T-cell (primary cell): ENCODE measurements at regions not wholly inside any gene's neighbourhood (a gene's known extent, or its start where the extent isn't known, plus 50 kb on each side); places are given as distances from the start of the nearest gene placed in this dataset.

ENCODE experiments used
- ATAC-seq, 4 experiments: fragments of 200-7000 bp in 3 of 4; fragments of 150-1000 bp in 1 of 4; cut with Tn5 transposase; replicated peaks in 1 of 4; 1 replicate in 3 of 4; 2 replicates in 1 of 4; pipeline ENCODE4 v1.10.0; 2021; ENCODE audit warnings: moderate library complexity in 3 of 4, mild to moderate bottlenecking in 2 of 4, moderate number of reproducible peaks in 1 of 4
- CTCF ChIA-PET, 2 donors: fragments of 300-600 bp; sonication (Branson Sonifier 250); formaldehyde crosslinking; loops; one replicate each; lab custom pipeline; 2022; ENCODE audit warnings: antibody characterized with exemption in 2 of 2; lab: Charles Lee
- POLR2A ChIA-PET, 2 donors: fragments of 300-600 bp; sonication (Branson Sonifier 250); formaldehyde crosslinking; loops; one replicate each; lab custom pipeline; 2022; ENCODE audit warnings: antibody characterized with exemption in 2 of 2; lab: Charles Lee
- DNase-seq, 35 experiments: peaks; one replicate each; pipeline versions ENCODE4 v3.0.0 to v3.0.0-alpha.2; 2013 to 2023
- H3K27ac ChIP-seq: one replicate; pipeline ENCODE4 v1.5.1; 2013; ENCODE audit warnings: low read length
- H3K27me3 ChIP-seq, 2 experiments: replicated peaks in 1 of 2; 1 replicate in 1 of 2; 2 replicates in 1 of 2; pipeline versions ENCODE4 v1.6.1 to v1.7.0; 2013; ENCODE audit warnings: low read length in 1 of 2, mixed read lengths in 1 of 2; ENCODE audit not compliant: control insufficient read depth in 2 of 2, insufficient read depth in 2 of 2; ENCODE audit errors: extremely low read depth in 1 of 2
- H3K36me3 ChIP-seq, 2 donors: 1 replicate in 1 of 2; 2 replicates in 1 of 2; pipeline versions ENCODE4 v1.6.1 to v1.7.0; 2013; ENCODE audit warnings: low read length in 1 of 2; ENCODE audit not compliant: control insufficient read depth in 2 of 2, insufficient read depth in 1 of 2; ENCODE audit errors: extremely low read depth in 1 of 2
- H3K4me1 ChIP-seq, 2 experiments: 1 replicate in 1 of 2; 2 replicates in 1 of 2; pipeline versions ENCODE4 v1.6.1 to v1.7.0; 2013; ENCODE audit warnings: low read length in 2 of 2, mixed read lengths in 1 of 2; ENCODE audit not compliant: insufficient read depth in 2 of 2, control insufficient read depth in 1 of 2; ENCODE audit errors: extremely low read depth in 1 of 2
- H3K4me3 ChIP-seq, 2 donors: 1 replicate in 1 of 2; 2 replicates in 1 of 2; pipeline versions ENCODE4 v1.5.1 to v1.7.0; 2013; ENCODE audit warnings: mild to moderate bottlenecking in 2 of 2, low read length in 1 of 2, moderate library complexity in 1 of 2; ENCODE audit not compliant: control insufficient read depth in 1 of 2; ENCODE audit errors: extremely low read depth in 1 of 2
- H3K9me3 ChIP-seq: 2 replicates; pipeline ENCODE4 v1.7.0; 2013
- H3K27ac Mint-ChIP-seq, 2 donors: one replicate each; pipeline ENCODE4 v1.8.0; 2020 to 2021; ENCODE audit warnings: mild to moderate bottlenecking in 2 of 2, mixed read lengths in 2 of 2
- H3K27me3 Mint-ChIP-seq, 2 donors: one replicate each; pipeline ENCODE4 v1.8.0; 2021 to 2022; ENCODE audit warnings: mixed read lengths in 2 of 2
- H3K36me3 Mint-ChIP-seq: one replicate; pipeline ENCODE4 v1.8.0; 2021; ENCODE audit warnings: mixed read lengths
- H3K4me1 Mint-ChIP-seq, 3 donors: one replicate each; pipeline ENCODE4 v1.8.0; 2020 to 2022; ENCODE audit warnings: mixed read lengths in 3 of 3, mild to moderate bottlenecking in 1 of 3
- H3K4me3 Mint-ChIP-seq, 3 donors: one replicate each; pipeline ENCODE4 v1.8.0; 2020 to 2022; ENCODE audit warnings: mild to moderate bottlenecking in 3 of 3, mixed read lengths in 3 of 3, moderate library complexity in 3 of 3
- H3K9me3 Mint-ChIP-seq, 3 donors: one replicate each; pipeline ENCODE4 v1.8.0; 2020 to 2022; ENCODE audit warnings: mixed read lengths in 3 of 3
- WGBS: methylation state at CpG from one replicate; pipeline ENCODE4 v1.1.5; 2013; ENCODE audit warnings: missing lambda C conversion rate; ENCODE audit not compliant: insufficient coverage; 5-methylcytosine and 5-hydroxymethylcytosine counted together

DNA sequence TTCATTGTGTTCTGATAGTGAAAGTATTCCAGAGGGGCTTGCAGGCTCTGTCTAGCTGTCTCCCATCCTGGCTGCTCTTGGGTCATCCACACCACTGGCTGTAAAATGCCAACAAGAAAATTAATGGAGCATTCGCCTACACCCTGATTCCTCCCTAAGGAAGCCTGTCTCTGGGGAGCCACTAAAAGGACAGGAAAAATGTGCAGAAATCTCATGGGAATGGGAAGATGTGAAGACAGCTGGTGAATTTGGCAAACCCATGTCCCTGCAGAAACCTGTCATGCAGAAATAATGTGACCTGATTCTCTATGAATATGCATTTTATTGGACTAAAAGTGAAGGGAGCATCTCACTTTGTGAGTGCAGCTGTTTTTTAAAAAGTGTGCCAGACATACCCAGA, 265.6 kb downstream of the TUSC1 start:
- H3K36me3 ChIP-seq: no peaks in the 10 kb centered on the region
- POLR2A ChIA-PET: no interaction called here

DNA sequence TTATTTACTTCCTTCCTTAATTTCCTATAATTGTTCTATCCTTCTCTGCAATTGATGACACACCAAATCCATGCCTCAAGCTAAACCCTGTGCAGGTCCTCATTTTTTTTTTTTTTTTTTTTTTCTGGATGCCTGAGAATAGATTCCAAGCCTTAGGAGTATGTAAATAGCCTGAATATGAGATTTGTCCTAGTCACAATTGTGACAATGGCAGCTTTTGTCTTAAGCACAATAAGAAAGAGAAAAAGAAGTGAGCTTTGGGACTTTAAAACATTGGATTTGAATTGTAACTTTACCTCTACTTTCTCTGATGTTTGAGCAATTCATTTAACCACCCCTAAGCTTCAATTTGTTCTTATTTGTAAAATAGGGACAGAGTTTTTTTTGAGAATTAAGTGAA, 280.5 kb downstream of the TUSC1 start:
- Histone ChIP-seq H3K27ac (no peak overlapping the region), H3K4me1 (no peaks in the 10 kb centered on the region), H3K9me3 (no peaks in the 10 kb centered on the region), H3K4me3 (no peak overlapping the region), H3K36me3 (no peaks in the 10 kb centered on the region), H3K27me3 (no peaks in the 10 kb centered on the region)
- no peaks in the 10 kb centered on the region for H3K27me3 Mint-ChIP-seq
- H3K4me3 Mint-ChIP-seq: no peak overlapping the region
- POLR2A ChIA-PET: interaction anchor here in 1 of 2 donors (0.6 kb wide), 1 partner anchor 9 kb away, joined by 3 read pairs; no protein-coding TSS in a partner anchor
- CTCF ChIA-PET: no interaction called here
- H3K27ac Mint-ChIP-seq: no peak overlapping the region
- ATAC-seq (no peak), DNase-seq (no peak)
- H3K4me1 Mint-ChIP-seq: no peaks in the 10 kb centered on the region
- H3K9me3 Mint-ChIP-seq: peaks cover 6 to 26% (median 17%) of the 10 kb centered on the region in 3 donors
- H3K36me3 Mint-ChIP-seq: no peaks in the 10 kb centered on the region

More for the DNA sequence above, 265.6 kb downstream of the TUSC1 start:
- H3K4me3 Mint-ChIP-seq: no peak overlapping the region
- ATAC-seq (no peak), DNase-seq (no peak)
- no peaks in the 10 kb centered on the region for H3K27me3 Mint-ChIP-seq
- no peaks in the 10 kb centered on the region for H3K36me3 Mint-ChIP-seq
- WGBS: no CpG with 5 or more reads among the region's 1 CpG
- Histone ChIP-seq H3K27ac (no peak overlapping the region), H3K4me1 (no peaks in the 10 kb centered on the region), H3K27me3 (no peaks in the 10 kb centered on the region), H3K4me3 (no peak overlapping the region), H3K9me3 (no peaks in the 10 kb centered on the region)
- CTCF ChIA-PET: no interaction called here
- H3K4me1 Mint-ChIP-seq: no peaks in the 10 kb centered on the region
- no peak overlapping the region for H3K27ac Mint-ChIP-seq
- H3K9me3 Mint-ChIP-seq: peaks cover 3 to 18% (median 12%) of the 10 kb centered on the region in 3 donors

GRCh38 chr9:25396828-25397227, 281.4 kb downstream of the TUSC1 start:
- Mint-ChIP-seq H3K4me3 (no peak overlapping the region), H3K9me3 (peaks cover 6 to 24% (median 22%) of the 10 kb centered on the region in 3 donors), H3K27ac (no peak overlapping the region), H3K36me3 (no peaks in the 10 kb centered on the region), H3K27me3 (no peaks in the 10 kb centered on the region), H3K4me1 (no peaks in the 10 kb centered on the region)
- Histone ChIP-seq H3K27ac (no peak overlapping the region), H3K4me3 (no peak overlapping the region), H3K9me3 (no peaks in the 10 kb centered on the region), H3K36me3 (no peaks in the 10 kb centered on the region), H3K27me3 (no peaks in the 10 kb centered on the region), H3K4me1 (no peaks in the 10 kb centered on the region)
- ATAC-seq: no peak
- ChIA-PET CTCF (no interaction called here), POLR2A (no interaction called here)
- DNase-seq: no peak

GRCh38 chr9:25381141-25381540, 297.1 kb downstream of the TUSC1 start:
- Histone ChIP-seq H3K9me3 (peaks cover 3% of the 10 kb centered on the region), H3K4me3 (no peak overlapping the region), H3K4me1 (no peaks in the 10 kb centered on the region), H3K27ac (no peak overlapping the region), H3K27me3 (no peaks in the 10 kb centered on the region), H3K36me3 (no peaks in the 10 kb centered on the region)
- H3K4me3 Mint-ChIP-seq: no peak overlapping the region
- no peak for ATAC-seq
- H3K9me3 Mint-ChIP-seq: peaks cover 8 to 25% (median 15%) of the 10 kb centered on the region in 3 donors
- no peaks in the 10 kb centered on the region for H3K36me3 Mint-ChIP-seq
- POLR2A ChIA-PET: no interaction called here
- H3K4me1 Mint-ChIP-seq: no peaks in the 10 kb centered on the region
- H3K27ac Mint-ChIP-seq: no peak overlapping the region
- no peak for DNase-seq
- CTCF ChIA-PET: no interaction called here
- no peaks in the 10 kb centered on the region for H3K27me3 Mint-ChIP-seq
- WGBS: no CpG with 5 or more reads among the region's 1 CpG

DNA sequence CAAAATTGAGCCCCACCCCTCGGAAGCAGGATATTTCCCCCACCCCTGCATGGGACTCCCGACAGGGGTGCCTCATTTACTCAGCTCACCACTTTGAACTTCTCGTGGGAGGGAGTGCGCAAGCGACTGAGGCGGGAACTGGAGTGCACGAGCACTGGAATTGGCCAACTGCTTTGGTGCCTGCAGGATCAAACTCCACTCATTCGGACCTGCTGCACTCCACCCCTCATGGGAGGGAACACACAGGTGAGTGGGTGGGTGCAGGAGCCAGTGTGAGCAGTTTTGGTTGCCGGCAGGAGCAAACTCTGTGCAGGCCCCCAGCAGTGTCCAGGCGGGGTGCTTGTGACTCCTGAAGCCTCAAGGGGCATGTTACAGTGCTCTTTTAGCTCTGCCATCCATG, 301.2 kb downstream of the TUSC1 start:
- Mint-ChIP-seq H3K9me3 (peaks cover 3 to 22% (median 16%) of the 10 kb centered on the region in 3 donors), H3K4me1 (no peaks in the 10 kb centered on the region), H3K27ac (no peak overlapping the region), H3K4me3 (no peak overlapping the region), H3K36me3 (no peaks in the 10 kb centered on the region), H3K27me3 (no peaks in the 10 kb centered on the region)
- Histone ChIP-seq H3K4me3 (no peak overlapping the region), H3K36me3 (no peaks in the 10 kb centered on the region), H3K4me1 (no peaks in the 10 kb centered on the region), H3K9me3 (no peaks in the 10 kb centered on the region), H3K27ac (no peak overlapping the region), H3K27me3 (no peaks in the 10 kb centered on the region)
- ATAC-seq (no peak), DNase-seq (no peak)
- 61% methylated on average over 5 of the region's 10 CpGs for WGBS
- ChIA-PET POLR2A (no interaction called here), CTCF (no interaction called here)

- no peaks in the 10 kb centered on the region for H3K4me1 Mint-ChIP-seq
- Histone ChIP-seq H3K27ac (no peak overlapping the region), H3K9me3 (no peaks in the 10 kb centered on the region), H3K4me3 (no peak overlapping the region), H3K27me3 (no peaks in the 10 kb centered on the region), H3K36me3 (no peaks in the 10 kb centered on the region), H3K4me1 (no peaks in the 10 kb centered on the region)
- H3K4me3 Mint-ChIP-seq: no peak overlapping the region
- H3K36me3 Mint-ChIP-seq: no peaks in the 10 kb centered on the region
- POLR2A ChIA-PET: no interaction called here
- no peak for DNase-seq
- WGBS: 33% methylated on average over 1 of the region's 1 CpG
- H3K27me3 Mint-ChIP-seq: no peaks in the 10 kb centered on the region
- H3K9me3 Mint-ChIP-seq: peaks cover 6 to 18% (median 10%) of the 10 kb centered on the region in 3 donors
- CTCF ChIA-PET: no interaction called here
- H3K27ac Mint-ChIP-seq: no peak overlapping the region
- ATAC-seq: no peak
Measured at GRCh38 chr9:25374281-25374680, 304.0 kb downstream of the TUSC1 start.

DNA sequence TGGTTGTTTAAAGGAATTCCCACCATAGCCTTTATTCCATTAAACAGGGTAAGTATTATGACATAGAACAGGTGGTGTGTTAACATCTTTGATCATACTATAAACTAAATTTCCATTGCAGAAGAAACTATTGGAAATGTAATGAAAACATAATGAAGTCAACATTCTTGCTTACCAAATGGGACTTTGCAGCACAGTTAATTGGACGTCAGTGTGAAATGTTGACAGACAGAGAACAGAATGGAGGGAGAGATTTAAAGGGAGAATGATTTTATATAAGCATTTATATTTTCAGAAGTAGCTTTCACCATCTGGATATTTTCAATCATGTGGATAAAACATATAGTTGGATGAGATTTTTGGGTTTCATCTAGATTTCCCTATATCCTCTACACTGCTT, 311.3 kb downstream of the TUSC1 start:
- Histone ChIP-seq H3K4me1 (no peaks in the 10 kb centered on the region), H3K4me3 (no peak overlapping the region), H3K36me3 (no peaks in the 10 kb centered on the region), H3K9me3 (no peaks in the 10 kb centered on the region), H3K27ac (no peak overlapping the region), H3K27me3 (no peaks in the 10 kb centered on the region)
- Mint-ChIP-seq H3K9me3 (peaks cover 16 to 21% (median 21%) of the 10 kb centered on the region in 3 donors), H3K4me1 (no peaks in the 10 kb centered on the region), H3K27ac (no peak overlapping the region), H3K27me3 (no peaks in the 10 kb centered on the region), H3K4me3 (no peak overlapping the region), H3K36me3 (no peaks in the 10 kb centered on the region)
- WGBS: no CpG with 5 or more reads among the region's 1 CpG
- CTCF ChIA-PET: no interaction called here
- DNase-seq (no peak), ATAC-seq (no peak)
- POLR2A ChIA-PET: no interaction called here
